HG02870 (cell line): ENCODE measurements at regions not wholly inside any gene's neighbourhood (a gene's known extent, or its start where the extent isn't known, plus 50 kb on each side); places are given as distances from the start of the nearest gene placed in this dataset.
"Not testable (repeated sequence)": the region's sequence is repeated elsewhere in the genome, so short reads cannot be mapped to it uniquely, and the experiment has no call there.

Experiments
- ATAC-seq: cut with Tn5 transposase; IDR thresholded peaks from one replicate; pipeline ENCODE4 v1.9.1; 2021; ENCODE audit warnings: mild to moderate bottlenecking, moderate library complexity; ENCODE audit not compliant: unreplicated experiment

- ATAC-seq: no peak
Measured at GRCh38 chr4:11069083-11069482, 359.6 kb downstream of the HS3ST1 start.

DNA sequence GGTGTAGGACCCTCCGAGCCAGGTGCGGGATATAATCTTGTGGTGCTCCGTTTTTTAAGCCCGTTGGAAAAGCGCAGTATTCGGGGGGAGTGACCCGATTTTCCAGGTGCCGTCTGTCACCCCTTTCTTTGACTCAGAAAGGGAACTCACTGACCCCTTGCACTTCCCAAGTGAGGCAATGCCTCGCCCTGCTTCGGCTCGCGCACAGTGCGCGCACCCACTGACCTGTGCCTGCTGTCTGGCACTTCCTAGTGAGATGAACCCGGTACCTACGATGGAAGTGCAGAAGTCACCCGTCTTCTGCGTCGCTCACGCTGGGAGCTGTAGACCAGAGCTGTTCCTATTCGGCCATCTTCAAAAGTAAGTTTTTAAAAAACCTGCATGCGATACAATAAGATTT lies 362.1 kb downstream of the HS3ST1 start:
- not testable (repeated sequence) for ATAC-seq

DNA sequence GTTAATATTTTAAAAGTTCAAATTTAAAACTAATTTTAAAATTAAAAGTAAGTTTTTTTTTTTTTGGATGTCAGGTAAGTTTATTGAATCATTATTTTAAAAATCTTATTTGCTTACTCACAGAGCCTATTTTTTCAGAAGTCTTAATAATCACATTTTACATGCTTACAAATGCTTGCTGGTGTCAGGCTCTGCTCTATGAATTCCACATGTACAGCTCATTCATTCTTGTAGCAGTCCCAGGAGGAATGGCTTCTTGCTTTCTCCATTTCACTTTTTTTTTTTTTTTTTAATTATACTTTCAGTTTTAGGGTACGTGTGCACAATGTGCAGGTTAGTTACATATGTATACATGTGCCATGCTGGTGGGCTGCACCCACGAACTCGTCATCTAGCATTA lies 368.1 kb downstream of the HS3ST1 start:
- not testable (repeated sequence) for ATAC-seq

GRCh38 chr4:11054937-11055336 lies 370.4 kb upstream of the CLNK start:
- not testable (repeated sequence) for ATAC-seq

- ATAC-seq: no peak
Measured at GRCh38 chr4:11053601-11054220, 369.1 kb upstream of the CLNK start.

DNA sequence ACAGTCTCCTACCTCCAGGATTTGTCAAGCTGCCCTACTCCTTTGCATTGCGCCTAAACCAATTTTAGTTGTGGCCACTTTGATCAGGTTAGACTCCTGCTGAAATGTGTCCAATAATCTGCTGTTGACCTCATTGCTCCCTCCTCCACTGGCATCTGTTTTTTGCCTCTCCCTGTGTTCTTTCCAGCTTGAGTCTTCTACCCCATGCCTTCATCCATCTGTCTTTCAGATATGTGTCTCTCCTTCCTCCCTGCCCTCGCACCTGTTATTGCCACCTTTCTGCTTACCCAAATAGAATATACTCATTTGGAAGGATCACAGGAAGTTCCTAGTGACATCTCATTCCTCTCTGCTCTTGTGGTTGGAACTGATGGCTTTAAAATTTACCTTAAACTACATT lies 366.6 kb upstream of the CLNK start:
- ATAC-seq: no peak

- ATAC-seq: no peak
Measured at GRCh38 chr4:11050766-11051165, 366.2 kb upstream of the CLNK start.

- ATAC-seq: no peak
Measured at GRCh38 chr4:11049001-11049400, 364.4 kb upstream of the CLNK start.

DNA sequence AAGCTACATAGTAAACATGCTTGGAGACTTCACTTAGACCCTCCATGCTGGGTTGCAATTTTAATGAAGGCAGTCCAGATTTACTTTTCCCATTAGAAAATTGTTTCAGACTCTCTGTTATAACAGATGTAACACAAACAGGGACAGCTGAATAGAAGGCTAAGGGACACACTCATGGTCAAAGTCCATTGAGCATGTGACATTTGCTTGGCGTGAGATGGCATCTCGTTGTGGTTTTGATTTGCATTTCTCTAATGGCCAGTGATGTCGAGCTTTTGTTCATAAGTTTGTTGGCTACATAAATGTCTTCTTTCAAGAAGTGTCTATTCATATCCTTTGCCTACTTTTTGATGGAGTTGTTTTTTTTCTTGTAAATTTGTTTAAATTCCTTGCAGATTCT lies 358.2 kb upstream of the CLNK start:
- no peak for ATAC-seq

DNA sequence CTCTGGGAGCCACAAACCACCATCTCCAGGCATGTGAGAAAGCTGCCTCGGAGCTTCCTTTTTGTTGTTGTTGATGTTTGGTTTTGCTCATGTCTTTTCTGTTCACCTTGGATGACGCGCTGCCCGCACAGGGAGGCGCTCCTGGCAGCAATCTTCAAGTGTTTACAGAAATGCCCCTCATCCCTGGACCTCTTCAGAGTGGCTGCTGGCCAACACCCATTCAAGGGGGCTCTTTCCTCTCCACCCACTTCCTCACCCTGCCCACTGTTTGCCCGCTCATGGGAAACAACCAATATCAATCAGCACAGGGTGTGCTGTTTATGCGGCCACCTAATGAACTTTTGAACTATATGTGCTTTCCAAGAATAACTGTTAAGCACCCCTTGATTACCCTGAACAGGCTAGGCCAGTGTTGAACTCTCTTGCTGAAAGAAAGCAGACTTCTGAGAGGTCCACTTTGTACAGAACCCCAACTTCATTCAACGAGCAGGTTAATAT lies 355.1 kb upstream of the CLNK start:
- no peak for ATAC-seq

DNA sequence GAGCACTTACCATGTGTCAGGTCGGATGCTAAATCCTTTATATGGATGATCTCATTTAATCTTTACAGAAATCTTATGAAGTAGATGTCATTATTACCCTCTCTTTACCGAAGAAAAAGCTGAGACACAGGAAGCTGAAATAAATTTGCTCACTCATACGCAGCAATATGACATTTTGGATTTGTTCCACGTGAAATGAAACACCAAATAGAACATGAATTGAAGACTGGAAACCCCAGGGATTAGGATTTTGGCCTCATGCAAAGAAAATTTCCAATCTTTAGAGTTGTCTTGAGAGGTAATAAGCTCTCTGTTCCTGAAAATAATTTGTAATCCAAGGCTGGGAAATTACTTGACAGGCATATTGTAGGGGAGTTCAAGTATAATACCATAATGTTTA lies 354.4 kb upstream of the CLNK start:
- no peak for ATAC-seq

- no peak for ATAC-seq
Measured at GRCh38 chr4:11037637-11038036, 353.1 kb upstream of the CLNK start.

GRCh38 chr4:11028334-11028733 lies 343.8 kb upstream of the CLNK start:
- ATAC-seq: no peak

DNA sequence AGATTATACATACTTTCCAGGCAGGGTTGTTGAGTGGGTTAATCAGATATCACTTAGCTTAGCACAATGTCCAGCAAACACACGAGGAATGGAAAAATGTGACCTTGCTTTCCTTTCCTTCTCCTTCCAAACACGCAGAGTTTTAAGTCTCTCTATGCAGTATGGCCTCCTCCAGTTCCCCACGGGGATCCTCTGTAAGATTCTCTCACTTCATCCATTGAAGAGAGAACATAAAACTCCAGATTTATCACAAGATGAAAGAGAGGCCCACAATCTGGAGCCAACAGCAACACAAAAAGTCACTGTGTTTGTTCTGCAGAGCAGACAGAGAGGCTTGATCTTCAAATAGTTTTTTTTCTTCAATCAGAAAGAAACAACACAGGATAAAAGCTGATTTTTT lies 336.8 kb upstream of the CLNK start:
- ATAC-seq: no peak

DNA sequence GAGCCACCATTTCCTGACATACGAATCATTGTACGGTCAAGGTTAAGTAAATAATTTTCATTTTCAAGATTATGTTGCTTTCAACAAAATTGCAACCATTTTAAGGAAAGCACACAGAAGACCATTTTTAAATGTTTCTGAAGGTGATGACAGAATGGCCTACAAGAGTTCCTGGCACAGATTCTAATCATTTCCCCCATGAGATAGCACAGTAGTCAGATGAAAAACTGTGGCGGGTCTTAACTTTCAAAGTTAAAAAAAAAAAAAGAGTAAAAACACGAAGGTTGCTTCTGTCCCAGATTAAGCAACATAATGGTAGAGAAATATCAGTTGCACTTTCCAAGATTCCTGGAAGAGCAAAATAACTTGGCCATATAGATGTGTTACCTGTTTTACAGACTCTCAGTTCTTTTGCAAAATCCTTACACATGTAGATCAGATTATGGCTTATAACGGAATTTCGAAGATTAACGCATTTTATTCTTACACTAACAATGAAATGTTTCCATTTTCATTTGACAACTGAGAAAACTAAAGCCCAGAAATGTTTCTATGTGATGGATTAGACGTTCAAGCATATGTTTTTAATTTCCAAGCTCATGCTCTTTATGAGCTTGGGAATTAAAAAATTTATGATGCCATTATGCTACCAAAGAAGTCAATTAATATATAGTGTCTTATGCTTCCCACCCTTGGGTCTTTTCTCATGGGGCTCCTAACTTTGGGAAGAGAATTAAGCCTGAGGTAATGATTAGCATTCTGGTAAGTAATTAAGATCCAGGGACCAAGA lies 335.1 kb upstream of the CLNK start:
- no peak for ATAC-seq

- no peak for ATAC-seq
Measured at GRCh38 chr4:11014199-11014598, 329.6 kb upstream of the CLNK start.

GRCh38 chr4:11013094-11013664 lies 328.6 kb upstream of the CLNK start:
- ATAC-seq: no peak

GRCh38 chr4:11011249-11011648 lies 326.7 kb upstream of the CLNK start:
- no peak for ATAC-seq

- no peak for ATAC-seq
Measured at GRCh38 chr4:11010624-11011023, 326.1 kb upstream of the CLNK start.

- ATAC-seq: no peak
Measured at GRCh38 chr4:11009281-11009680, 324.7 kb upstream of the CLNK start.

GRCh38 chr4:11005300-11005699 lies 320.7 kb upstream of the CLNK start:
- ATAC-seq: no peak

- ATAC-seq: no peak
Measured at GRCh38 chr4:11004818-11005217, 320.2 kb upstream of the CLNK start.
